ENCODE measurements at regions not wholly inside any gene's neighbourhood (a gene's known extent, or its start where the extent isn't known, plus 50 kb on each side); places are given as distances from the start of the nearest gene placed in this dataset.

- TF ChIP-seq CTCF (conservative IDR thresholded peaks at IDR 0.05; ENCODE audit: low read length) (no peak), EZH2phosphoT487 (IDR thresholded peaks at IDR 0.05; ENCODE audit: borderline replicate concordance) (no peak)
Observed at GRCh38 chr20:40443753-40444152, 245.3 kb downstream of the MAFB start.
